SK-N-SH treated with all-trans-retinoic acid at 6 μM for 48 hours (cell line): ENCODE measurements at regions not wholly inside any gene's neighbourhood (a gene's known extent, or its start where the extent isn't known, plus 50 kb on each side); places are given as distances from the start of the nearest gene placed in this dataset.

ENCODE experiments used
- ATAC-seq: fragments of 200-7000 bp; cut with Tn5 transposase; 3 replicates; pipeline ENCODE4 v1.9.1; 2020; ENCODE audit warnings: mild to moderate bottlenecking, moderate library complexity
- BACH2 ChIP-seq: fragments of 250-450 bp; sonication (Bioruptor Pico); IDR thresholded peaks from 2 replicates; pipeline ENCODE4 v1.9.0; 2021; ENCODE audit warnings: mild to moderate bottlenecking, borderline replicate concordance
- CSDC2 ChIP-seq: fragments of 250-450 bp; sonication (Bioruptor Pico); IDR thresholded peaks from 2 replicates; pipeline ENCODE4 v1.5.0; 2020; ENCODE audit warnings: mild to moderate bottlenecking, moderate library complexity
- CSRNP3 ChIP-seq: fragments of 250-450 bp; sonication (Bioruptor Pico); IDR thresholded peaks from 2 replicates; pipeline ENCODE4 v1.5.1; 2021; ENCODE audit warnings: mild to moderate bottlenecking, moderate library complexity
- ESRRG ChIP-seq: fragments of 250-450 bp; sonication (Bioruptor Pico); IDR thresholded peaks from 2 replicates; pipeline ENCODE4 v1.6.1; 2021; ENCODE audit warnings: mild to moderate bottlenecking
- GLIS3 ChIP-seq: fragments of 250-450 bp; sonication (Bioruptor Pico); IDR thresholded peaks from 2 replicates; pipeline ENCODE4 v1.5.0; 2020; ENCODE audit warnings: mild to moderate bottlenecking, moderate library complexity
- ISL1 ChIP-seq: fragments of 250-450 bp; sonication (Bioruptor Pico); IDR thresholded peaks from 2 replicates; pipeline ENCODE4 v2.1.2; 2022; ENCODE audit warnings: mild to moderate bottlenecking, moderate library complexity
- OSR1 ChIP-seq: fragments of 250-450 bp; sonication (Bioruptor Pico); IDR thresholded peaks from 2 replicates; pipeline ENCODE4 v1.8.0; 2022; ENCODE audit warnings: moderate library complexity, mild to moderate bottlenecking, inconsistent platforms
- POU6F1 ChIP-seq: fragments of 250-450 bp; sonication (Bioruptor Pico); IDR thresholded peaks from 2 replicates; pipeline ENCODE4 v1.8.0; 2021; ENCODE audit warnings: low read depth, mild to moderate bottlenecking, moderate library complexity, borderline replicate concordance
- PPARA ChIP-seq: fragments of 250-450 bp; sonication (Bioruptor Pico); IDR thresholded peaks from 2 replicates; pipeline ENCODE4 v1.5.0; 2020; ENCODE audit warnings: mild to moderate bottlenecking, borderline replicate concordance
- RARB ChIP-seq: fragments of 250-450 bp; sonication (Bioruptor Pico); IDR thresholded peaks from 2 replicates; pipeline ENCODE4 v1.8.0; 2021; ENCODE audit warnings: mild to moderate bottlenecking, moderate library complexity
- SNAI2 ChIP-seq: fragments of 250-450 bp; sonication (Bioruptor Pico); IDR thresholded peaks from 2 replicates; pipeline ENCODE4 v1.5.0; 2020; ENCODE audit warnings: mild to moderate bottlenecking, moderate library complexity
- TCF4 ChIP-seq: fragments of 250-450 bp; sonication (Bioruptor Pico); IDR thresholded peaks from 2 replicates; pipeline ENCODE4 v1.8.0; 2021; ENCODE audit warnings: mild to moderate bottlenecking, moderate library complexity, borderline replicate concordance
- TOX ChIP-seq: fragments of 250-450 bp; sonication (Bioruptor Pico); IDR thresholded peaks from 2 replicates; pipeline ENCODE4 v1.8.0; 2021; ENCODE audit warnings: mild to moderate bottlenecking, moderate library complexity, borderline replicate concordance
- ZC3H10 ChIP-seq: fragments of 250-450 bp; sonication (Bioruptor Pico); IDR thresholded peaks from 2 replicates; pipeline ENCODE4 v1.5.1; 2021; ENCODE audit warnings: mild to moderate bottlenecking, moderate library complexity
- ZFP3 ChIP-seq: fragments of 250-450 bp; sonication (Bioruptor Pico); IDR thresholded peaks from 2 replicates; pipeline ENCODE4 v1.5.0; 2020; ENCODE audit warnings: mild to moderate bottlenecking, moderate library complexity
- ZFP30 ChIP-seq: fragments of 450-650 bp; formaldehyde crosslinking; IDR thresholded peaks from 2 replicates; pipeline ENCODE4 v1.5.0; 2022; ENCODE audit warnings: mild to moderate bottlenecking, moderate library complexity
- ZNF565 ChIP-seq: fragments of 450-650 bp; formaldehyde crosslinking; conservative IDR thresholded peaks from 2 replicates; pipeline ENCODE4 v1.5.0; 2020; ENCODE audit warnings: low read depth, mild to moderate bottlenecking, moderate library complexity
- ZNF70 ChIP-seq: fragments of 450-650 bp; formaldehyde crosslinking; IDR thresholded peaks from 2 replicates; pipeline ENCODE4 v1.5.0; 2020; ENCODE audit warnings: mild to moderate bottlenecking, moderate library complexity
- ZNF8 ChIP-seq: fragments of 450-650 bp; formaldehyde crosslinking; IDR thresholded peaks from 2 replicates; pipeline ENCODE4 v1.5.0; 2020; ENCODE audit warnings: mild to moderate bottlenecking, moderate library complexity
- TF ChIP-seq, protein P1 (sequence below): fragments of 250-450 bp; sonication (Bioruptor Pico); IDR thresholded peaks from 2 replicates; pipeline ENCODE4 v1.5.0; 2020; ENCODE audit warnings: mild to moderate bottlenecking, moderate library complexity
- TF ChIP-seq, protein P2 (sequence below): fragments of 250-450 bp; sonication (Bioruptor Pico); IDR thresholded peaks from 2 replicates; pipeline ENCODE4 v1.8.0; 2020; ENCODE audit warnings: mild to moderate bottlenecking, moderate library complexity, borderline replicate concordance

- no peak for TF ChIP-seq POU6F1 (CRISPR knock-in tag)
- no peak for TF ChIP-seq ZNF70
- TF ChIP-seq SNAI2 (CRISPR knock-in tag): no peak
- no peak for TF ChIP-seq ZNF8 (CRISPR knock-in tag)
- TF ChIP-seq BACH2: no peak
- no peak for TF ChIP-seq TOX
- no peak for TF ChIP-seq CSRNP3
- TF ChIP-seq ISL1 (CRISPR knock-in tag): no peak
These were observed 1076.5 kb upstream of the ARRDC3 start (continued) for GRCh38 chr5:92459654-92460053.

DNA sequence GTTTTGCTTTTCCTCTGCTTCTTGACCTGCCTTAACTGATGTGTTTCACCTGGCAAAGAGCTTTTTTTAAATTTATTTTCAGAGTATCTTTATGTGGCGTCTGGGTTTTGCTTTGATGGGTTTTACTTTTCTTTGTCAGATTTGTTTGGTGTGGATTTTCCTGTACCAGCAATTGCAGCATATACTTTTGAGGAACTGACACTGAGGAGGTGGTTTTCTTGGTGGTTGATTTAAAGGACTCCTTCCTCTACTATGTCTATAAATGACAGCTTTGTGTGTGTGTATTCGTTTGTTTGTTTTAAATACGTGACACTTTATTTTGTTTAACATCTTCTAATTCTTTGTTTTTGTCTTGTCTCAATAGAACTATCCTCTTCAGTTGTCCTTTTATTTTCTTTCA, 1071.9 kb upstream of the ARRDC3 start:
- TF ChIP-seq, protein P1, sequence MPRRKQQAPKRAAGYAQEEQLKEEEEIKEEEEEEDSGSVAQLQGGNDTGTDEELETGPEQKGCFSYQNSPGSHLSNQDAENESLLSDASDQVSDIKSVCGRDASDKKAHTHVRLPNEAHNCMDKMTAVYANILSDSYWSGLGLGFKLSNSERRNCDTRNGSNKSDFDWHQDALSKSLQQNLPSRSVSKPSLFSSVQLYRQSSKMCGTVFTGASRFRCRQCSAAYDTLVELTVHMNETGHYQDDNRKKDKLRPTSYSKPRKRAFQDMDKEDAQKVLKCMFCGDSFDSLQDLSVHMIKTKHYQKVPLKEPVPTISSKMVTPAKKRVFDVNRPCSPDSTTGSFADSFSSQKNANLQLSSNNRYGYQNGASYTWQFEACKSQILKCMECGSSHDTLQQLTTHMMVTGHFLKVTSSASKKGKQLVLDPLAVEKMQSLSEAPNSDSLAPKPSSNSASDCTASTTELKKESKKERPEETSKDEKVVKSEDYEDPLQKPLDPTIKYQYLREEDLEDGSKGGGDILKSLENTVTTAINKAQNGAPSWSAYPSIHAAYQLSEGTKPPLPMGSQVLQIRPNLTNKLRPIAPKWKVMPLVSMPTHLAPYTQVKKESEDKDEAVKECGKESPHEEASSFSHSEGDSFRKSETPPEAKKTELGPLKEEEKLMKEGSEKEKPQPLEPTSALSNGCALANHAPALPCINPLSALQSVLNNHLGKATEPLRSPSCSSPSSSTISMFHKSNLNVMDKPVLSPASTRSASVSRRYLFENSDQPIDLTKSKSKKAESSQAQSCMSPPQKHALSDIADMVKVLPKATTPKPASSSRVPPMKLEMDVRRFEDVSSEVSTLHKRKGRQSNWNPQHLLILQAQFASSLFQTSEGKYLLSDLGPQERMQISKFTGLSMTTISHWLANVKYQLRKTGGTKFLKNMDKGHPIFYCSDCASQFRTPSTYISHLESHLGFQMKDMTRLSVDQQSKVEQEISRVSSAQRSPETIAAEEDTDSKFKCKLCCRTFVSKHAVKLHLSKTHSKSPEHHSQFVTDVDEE (CRISPR knock-in tag): no peak
- TF ChIP-seq ZNF8 (CRISPR knock-in tag) (no peak), OSR1 (CRISPR knock-in tag) (no peak), ESRRG (CRISPR knock-in tag) (no peak), BACH2 (no peak), ZNF70 (no peak), ZFP30 (CRISPR knock-in tag) (no peak), ZNF565 (CRISPR knock-in tag) (no peak), CSDC2 (no peak), ZFP3 (CRISPR knock-in tag) (no peak), SNAI2 (CRISPR knock-in tag) (no peak), PPARA (no peak), RARB (CRISPR knock-in tag) (no peak), TCF4 (no peak), ISL1 (CRISPR knock-in tag) (no peak), TOX (no peak), CSRNP3 (no peak), POU6F1 (CRISPR knock-in tag) (no peak), ZC3H10 (CRISPR knock-in tag) (no peak)
- TF ChIP-seq, protein P2, sequence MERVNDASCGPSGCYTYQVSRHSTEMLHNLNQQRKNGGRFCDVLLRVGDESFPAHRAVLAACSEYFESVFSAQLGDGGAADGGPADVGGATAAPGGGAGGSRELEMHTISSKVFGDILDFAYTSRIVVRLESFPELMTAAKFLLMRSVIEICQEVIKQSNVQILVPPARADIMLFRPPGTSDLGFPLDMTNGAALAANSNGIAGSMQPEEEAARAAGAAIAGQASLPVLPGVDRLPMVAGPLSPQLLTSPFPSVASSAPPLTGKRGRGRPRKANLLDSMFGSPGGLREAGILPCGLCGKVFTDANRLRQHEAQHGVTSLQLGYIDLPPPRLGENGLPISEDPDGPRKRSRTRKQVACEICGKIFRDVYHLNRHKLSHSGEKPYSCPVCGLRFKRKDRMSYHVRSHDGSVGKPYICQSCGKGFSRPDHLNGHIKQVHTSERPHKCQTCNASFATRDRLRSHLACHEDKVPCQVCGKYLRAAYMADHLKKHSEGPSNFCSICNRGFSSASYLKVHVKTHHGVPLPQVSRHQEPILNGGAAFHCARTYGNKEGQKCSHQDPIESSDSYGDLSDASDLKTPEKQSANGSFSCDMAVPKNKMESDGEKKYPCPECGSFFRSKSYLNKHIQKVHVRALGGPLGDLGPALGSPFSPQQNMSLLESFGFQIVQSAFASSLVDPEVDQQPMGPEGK (CRISPR knock-in tag): no peak
- ATAC-seq: no peak

DNA sequence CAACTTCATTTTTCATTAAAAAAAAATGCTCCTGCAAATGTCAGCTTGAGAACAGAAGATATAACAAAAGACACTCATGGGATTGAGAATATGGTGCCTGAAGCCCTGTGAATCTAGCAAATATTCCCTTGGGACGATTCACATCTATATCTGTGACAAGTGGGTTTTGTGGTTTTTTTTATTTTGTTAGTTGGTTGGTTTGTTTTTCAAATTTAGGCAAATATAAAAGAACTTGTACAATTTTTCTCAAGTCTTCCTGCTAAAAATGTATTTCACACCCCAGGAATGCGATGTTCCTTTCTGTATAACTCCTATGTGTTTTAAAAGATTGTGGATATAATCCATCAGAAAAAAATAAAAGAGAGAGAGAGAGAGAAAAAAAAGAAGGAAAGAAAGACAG, 1061.8 kb upstream of the ARRDC3 start:
- no peak for ATAC-seq
- no peak for TF ChIP-seq CSDC2
- no peak for TF ChIP-seq ZFP30 (CRISPR knock-in tag)
- TF ChIP-seq, protein P1 (CRISPR knock-in tag): no peak
- TF ChIP-seq GLIS3 (CRISPR knock-in tag): no peak
- no peak for TF ChIP-seq OSR1 (CRISPR knock-in tag)
- TF ChIP-seq POU6F1 (CRISPR knock-in tag): no peak
- no peak for TF ChIP-seq ZC3H10 (CRISPR knock-in tag)
- no peak for TF ChIP-seq ZNF70
- TF ChIP-seq ZNF565 (CRISPR knock-in tag): no peak
